Left renal pelvis (tissue), 4 donors: ENCODE measurements at regions not wholly inside any gene's neighbourhood (a gene's known extent, or its start where the extent isn't known, plus 50 kb on each side); places are given as distances from the start of the nearest gene placed in this dataset.
A peak's percentile ranks its signal among the peaks of the same experiment; 100 is the strongest.
"Not testable (repeated sequence)": the region's sequence is repeated elsewhere in the genome, so short reads cannot be mapped to it uniquely, and the experiment has no call there.

ENCODE experiments used
- DNase-seq, 4 donors: peaks; one replicate each; pipeline ENCODE4 v3.0.0-alpha.2; 2013; ENCODE audit warnings: low read depth in 4 of 4, low spot score in 3 of 4

GRCh38 chr1:96510391-96510790 lies 211.2 kb upstream of the PTBP2 start:
- no peak for DNase-seq

GRCh38 chr1:96510911-96511310 lies 210.7 kb upstream of the PTBP2 start:
- DNase-seq = no peak

GRCh38 chr1:96513136-96513535 lies 208.4 kb upstream of the PTBP2 start:
- DNase-seq = no peak

- DNase-seq = no peak
Measured at GRCh38 chr1:96515430-96515829, 206.2 kb upstream of the PTBP2 start.

GRCh38 chr1:96515925-96516324 lies 205.7 kb upstream of the PTBP2 start:
- no peak for DNase-seq

GRCh38 chr1:96519851-96520578 lies 201.6 kb upstream of the PTBP2 start:
- DNase-seq = peak in 1 of 4 donors; percentile 65

GRCh38 chr1:96520579-96520947 lies 201.0 kb upstream of the PTBP2 start:
- DNase-seq = peak in 1 of 4 donors; percentile 48

GRCh38 chr1:96521010-96521409 lies 200.6 kb upstream of the PTBP2 start:
- DNase-seq = no peak

GRCh38 chr1:96521994-96522760 lies 199.4 kb upstream of the PTBP2 start:
- no peak for DNase-seq

- no peak for DNase-seq
Measured at GRCh38 chr1:96522927-96523326, 198.7 kb upstream of the PTBP2 start.

- DNase-seq = no peak
Measured at GRCh38 chr1:96524100-96524499, 197.5 kb upstream of the PTBP2 start.

GRCh38 chr1:96525657-96526557 lies 195.7 kb upstream of the PTBP2 start:
- no peak for DNase-seq

- DNase-seq = not testable (repeated sequence)
Measured at GRCh38 chr1:96528672-96529071, 192.9 kb upstream of the PTBP2 start.

GRCh38 chr1:96533820-96534219 lies 187.8 kb upstream of the PTBP2 start:
- no peak for DNase-seq

- no peak for DNase-seq
Measured at GRCh38 chr1:96536581-96536980, 185.0 kb upstream of the PTBP2 start.

GRCh38 chr1:96538111-96538641 lies 183.4 kb upstream of the PTBP2 start:
- no peak for DNase-seq

- DNase-seq = peak in 1 of 4 donors; percentile 46
Measured at GRCh38 chr1:96538883-96539282, 182.7 kb upstream of the PTBP2 start.

GRCh38 chr1:96541491-96541890 lies 180.1 kb upstream of the PTBP2 start:
- DNase-seq = no peak

GRCh38 chr1:96544051-96544830 lies 177.3 kb upstream of the PTBP2 start:
- no peak for DNase-seq

GRCh38 chr1:96544831-96545221 lies 176.8 kb upstream of the PTBP2 start:
- DNase-seq = no peak
